Astrocyte (in vitro differentiated cells and primary cell): ENCODE measurements at regions not wholly inside any gene's neighbourhood (a gene's known extent, or its start where the extent isn't known, plus 50 kb on each side); places are given as distances from the start of the nearest gene placed in this dataset.
A peak's percentile ranks its signal among the peaks of the same experiment; 100 is the strongest.

Experiments
- DNase-seq: peaks from one replicate; pipeline ENCODE4 v3.0.0-alpha.2; 2010; ENCODE audit warnings: low read depth
- FAIRE-seq: peaks from 2 replicates; lab custom pipeline; 2011; peaks lifted over from hg19 to GRCh38; lab: Jason Lieb, UNC
- H2AFZ ChIP-seq: 2 replicates; pipeline ENCODE4 v1.6.0; 2012; ENCODE audit warnings: low read depth, low read length, inconsistent platforms
- H3K27ac ChIP-seq: 2 replicates; pipeline ENCODE4 v1.5.1; 2011; ENCODE audit warnings: low read depth, low read length, inconsistent platforms
- H3K27me3 ChIP-seq: 2 replicates; pipeline ENCODE4 v1.6.0; 2011; ENCODE audit warnings: low read length, inconsistent platforms; ENCODE audit not compliant: insufficient read depth
- H3K36me3 ChIP-seq: 2 replicates; pipeline ENCODE4 v1.5.1; 2011; ENCODE audit warnings: low read length, inconsistent platforms; ENCODE audit not compliant: insufficient read depth
- H3K4me1 ChIP-seq: 2 replicates; pipeline ENCODE4 v1.5.1; 2011; ENCODE audit warnings: low read length, inconsistent platforms; ENCODE audit not compliant: insufficient read depth
- H3K4me2 ChIP-seq: 2 replicates; pipeline ENCODE4 v1.6.0; 2012; ENCODE audit warnings: low read length, inconsistent platforms
- H3K4me3 ChIP-seq: 2 replicates; pipeline ENCODE4 v1.5.1; 2011; ENCODE audit warnings: low read depth, mild to moderate bottlenecking, low read length, inconsistent platforms; ENCODE audit not compliant: insufficient read depth
- H3K79me2 ChIP-seq: 2 replicates; pipeline ENCODE4 v1.6.0; 2012; ENCODE audit warnings: mild to moderate bottlenecking, low read length, inconsistent platforms; ENCODE audit not compliant: insufficient read depth
- H3K9ac ChIP-seq: 2 replicates; pipeline ENCODE4 v1.6.0; 2012; ENCODE audit warnings: mild to moderate bottlenecking, low read length, inconsistent platforms
- H3K9me3 ChIP-seq: 2 replicates; pipeline ENCODE4 v1.5.1; 2012; ENCODE audit warnings: low read depth, mild to moderate bottlenecking, low read length, inconsistent platforms; ENCODE audit not compliant: insufficient read depth
- H4K20me1 ChIP-seq: 2 replicates; pipeline ENCODE4 v1.6.0; 2012; ENCODE audit warnings: low read length, inconsistent platforms; ENCODE audit not compliant: insufficient read depth
- H3K27ac Mint-ChIP-seq: one replicate; pipeline ENCODE4 v1.8.0; 2021; ENCODE audit warnings: mild to moderate bottlenecking, mixed read lengths; ENCODE audit not compliant: unreplicated experiment
- H3K27me3 Mint-ChIP-seq: one replicate; pipeline ENCODE4 v1.8.0; 2021; ENCODE audit warnings: low read depth, mixed read lengths; ENCODE audit not compliant: unreplicated experiment
- H3K36me3 Mint-ChIP-seq: one replicate; pipeline ENCODE4 v1.8.0; 2021; ENCODE audit warnings: low read depth, mixed read lengths; ENCODE audit not compliant: unreplicated experiment
- H3K4me1 Mint-ChIP-seq: one replicate; pipeline ENCODE4 v1.8.0; 2021; ENCODE audit warnings: low read depth, mixed read lengths; ENCODE audit not compliant: unreplicated experiment
- H3K4me3 Mint-ChIP-seq: one replicate; pipeline ENCODE4 v1.8.0; 2021; ENCODE audit warnings: mild to moderate bottlenecking, moderate library complexity, mixed read lengths; ENCODE audit not compliant: unreplicated experiment
- H3K9me3 Mint-ChIP-seq: one replicate; pipeline ENCODE4 v1.8.0; 2021; ENCODE audit warnings: mild to moderate bottlenecking, mixed read lengths; ENCODE audit not compliant: unreplicated experiment
- EZH2 ChIP-seq: IDR thresholded peaks from 2 replicates; pipeline ENCODE4 v1.6.1; 2012; ENCODE audit warnings: mild to moderate bottlenecking, low read length, inconsistent platforms; ENCODE audit not compliant: insufficient read depth
- TF ChIP-seq, protein P1 (sequence below): IDR thresholded peaks from 2 replicates; pipeline ENCODE4 v1.5.1; 2011; ENCODE audit warnings: low read depth, mild to moderate bottlenecking, inconsistent platforms, low read length, moderate library complexity; ENCODE audit not compliant: insufficient read depth

DNA sequence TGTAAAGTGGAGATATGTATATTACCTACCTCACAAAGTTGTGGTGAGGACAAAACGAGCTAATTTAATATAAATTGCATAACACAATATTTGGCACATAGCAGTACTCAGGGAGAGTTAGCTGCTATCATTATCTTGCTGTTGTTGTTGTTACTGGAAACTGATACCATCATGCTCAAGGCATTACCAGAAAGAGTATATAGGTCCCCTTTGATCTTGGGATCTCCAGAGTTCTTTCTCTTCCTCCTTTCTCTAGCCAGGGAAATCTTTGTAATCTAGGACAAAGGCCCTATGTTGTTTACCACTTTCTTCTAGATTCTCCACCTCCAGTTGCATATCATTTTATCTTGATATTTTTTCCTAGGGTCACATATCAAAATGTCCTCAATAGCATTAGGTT is 114.8 kb upstream of the RASA1 start:
- Histone ChIP-seq H3K4me3 (no peak overlapping the region), H3K27me3 (no peaks in the 10 kb centered on the region), H3K27ac (no peak overlapping the region), H3K4me2 (no peak overlapping the region), H4K20me1 (no peaks in the 10 kb centered on the region), H3K36me3 (no peaks in the 10 kb centered on the region), H3K79me2 (no peaks in the 10 kb centered on the region), H3K9ac (no peak overlapping the region), H2AFZ (no peak overlapping the region), H3K4me1 (peaks cover 30% of the 10 kb centered on the region), H3K9me3 (no peaks in the 10 kb centered on the region)
- no peak overlapping the region for H3K4me3 Mint-ChIP-seq
- peaks cover 5% of the 10 kb centered on the region for H3K9me3 Mint-ChIP-seq
- DNase-seq (no peak), FAIRE-seq (no peak)
- peak overlapping the region; percentile 35 for H3K27ac Mint-ChIP-seq
- TF ChIP-seq EZH2 = no peak
- TF ChIP-seq, protein P1, sequence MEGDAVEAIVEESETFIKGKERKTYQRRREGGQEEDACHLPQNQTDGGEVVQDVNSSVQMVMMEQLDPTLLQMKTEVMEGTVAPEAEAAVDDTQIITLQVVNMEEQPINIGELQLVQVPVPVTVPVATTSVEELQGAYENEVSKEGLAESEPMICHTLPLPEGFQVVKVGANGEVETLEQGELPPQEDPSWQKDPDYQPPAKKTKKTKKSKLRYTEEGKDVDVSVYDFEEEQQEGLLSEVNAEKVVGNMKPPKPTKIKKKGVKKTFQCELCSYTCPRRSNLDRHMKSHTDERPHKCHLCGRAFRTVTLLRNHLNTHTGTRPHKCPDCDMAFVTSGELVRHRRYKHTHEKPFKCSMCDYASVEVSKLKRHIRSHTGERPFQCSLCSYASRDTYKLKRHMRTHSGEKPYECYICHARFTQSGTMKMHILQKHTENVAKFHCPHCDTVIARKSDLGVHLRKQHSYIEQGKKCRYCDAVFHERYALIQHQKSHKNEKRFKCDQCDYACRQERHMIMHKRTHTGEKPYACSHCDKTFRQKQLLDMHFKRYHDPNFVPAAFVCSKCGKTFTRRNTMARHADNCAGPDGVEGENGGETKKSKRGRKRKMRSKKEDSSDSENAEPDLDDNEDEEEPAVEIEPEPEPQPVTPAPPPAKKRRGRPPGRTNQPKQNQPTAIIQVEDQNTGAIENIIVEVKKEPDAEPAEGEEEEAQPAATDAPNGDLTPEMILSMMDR = no peak
- H3K27me3 Mint-ChIP-seq = no peaks in the 10 kb centered on the region
- peaks cover 37% of the 10 kb centered on the region for H3K4me1 Mint-ChIP-seq
- peaks cover 3% of the 10 kb centered on the region for H3K36me3 Mint-ChIP-seq

DNA sequence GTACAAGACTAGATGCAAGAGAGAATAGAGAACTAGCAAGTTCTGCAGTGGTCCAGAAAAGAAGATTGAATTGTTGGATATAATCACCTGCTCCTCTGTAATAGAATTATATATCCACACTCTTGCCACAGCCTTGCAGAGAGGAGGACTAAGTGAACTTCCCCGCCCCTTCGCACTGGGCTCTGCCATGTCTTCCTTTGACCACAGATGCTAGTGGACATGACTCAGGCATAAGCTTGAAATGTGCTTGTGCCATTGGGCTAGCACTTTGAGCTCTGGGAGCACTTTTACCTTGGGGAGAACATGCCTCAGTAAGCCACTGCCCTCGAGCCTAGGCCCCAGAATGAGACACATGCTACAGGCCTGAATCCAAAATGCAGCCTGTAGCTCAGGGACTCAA is 113.5 kb upstream of the RASA1 start:
- Histone ChIP-seq H3K4me2 (no peak overlapping the region), H3K9ac (no peak overlapping the region), H3K27ac (no peak overlapping the region), H2AFZ (no peak overlapping the region), H3K36me3 (no peaks in the 10 kb centered on the region), H3K27me3 (no peaks in the 10 kb centered on the region), H3K4me1 (peaks cover 29% of the 10 kb centered on the region), H4K20me1 (no peaks in the 10 kb centered on the region), H3K9me3 (no peaks in the 10 kb centered on the region), H3K4me3 (no peak overlapping the region), H3K79me2 (no peaks in the 10 kb centered on the region)
- no peak for TF ChIP-seq EZH2
- TF ChIP-seq, protein P1 = no peak
- Mint-ChIP-seq H3K36me3 (no peaks in the 10 kb centered on the region), H3K27ac (no peak overlapping the region), H3K9me3 (peaks cover 2% of the 10 kb centered on the region), H3K27me3 (no peaks in the 10 kb centered on the region), H3K4me1 (peaks cover 29% of the 10 kb centered on the region), H3K4me3 (no peak overlapping the region)
- FAIRE-seq (no peak), DNase-seq (no peak)

DNA sequence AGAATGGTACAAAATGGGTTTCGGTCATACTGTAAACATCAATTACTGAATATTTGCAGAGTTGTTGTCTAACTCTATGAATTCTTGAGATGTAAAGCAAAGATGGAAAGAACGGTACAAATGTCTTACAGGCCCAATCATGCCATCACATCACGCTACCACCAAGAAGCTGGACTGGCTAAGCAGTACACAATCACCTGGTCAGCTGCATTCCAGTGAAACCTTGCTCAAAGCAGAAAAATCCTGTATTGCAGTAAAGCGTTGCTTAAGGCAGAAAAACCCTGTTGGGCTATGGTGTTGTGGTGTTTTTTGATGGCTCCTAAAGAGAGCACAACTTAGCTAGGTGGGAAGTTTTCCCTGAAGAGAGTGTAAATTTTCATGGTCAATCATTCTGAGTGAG is 112.6 kb upstream of the RASA1 start:
- TF ChIP-seq, protein P1 = no peak
- no peak for TF ChIP-seq EZH2
- H3K9ac ChIP-seq = no peak overlapping the region
- no peaks in the 10 kb centered on the region for H3K79me2 ChIP-seq
- H3K4me3 Mint-ChIP-seq = no peak overlapping the region
- H3K9me3 Mint-ChIP-seq = peaks cover 2% of the 10 kb centered on the region
- H3K4me1 Mint-ChIP-seq = peaks cover 29% of the 10 kb centered on the region
- H3K4me3 ChIP-seq = no peak overlapping the region
- H3K36me3 Mint-ChIP-seq = no peaks in the 10 kb centered on the region
- no peaks in the 10 kb centered on the region for H4K20me1 ChIP-seq
- H3K27ac ChIP-seq = no peak overlapping the region
- H3K27me3 ChIP-seq = no peaks in the 10 kb centered on the region
- no peak overlapping the region for H3K27ac Mint-ChIP-seq
- H3K27me3 Mint-ChIP-seq = no peaks in the 10 kb centered on the region
- DNase-seq = no peak
- peaks cover 26% of the 10 kb centered on the region for H3K4me1 ChIP-seq
- FAIRE-seq = peak; percentile 23
- no peak overlapping the region for H3K4me2 ChIP-seq
- H3K36me3 ChIP-seq = no peaks in the 10 kb centered on the region
- H2AFZ ChIP-seq = no peak overlapping the region
- H3K9me3 ChIP-seq = no peaks in the 10 kb centered on the region
